ENCODE measurements at regions not wholly inside any gene's neighbourhood (a gene's known extent, or its start where the extent isn't known, plus 50 kb on each side); places are given as distances from the start of the nearest gene placed in this dataset.

DNA sequence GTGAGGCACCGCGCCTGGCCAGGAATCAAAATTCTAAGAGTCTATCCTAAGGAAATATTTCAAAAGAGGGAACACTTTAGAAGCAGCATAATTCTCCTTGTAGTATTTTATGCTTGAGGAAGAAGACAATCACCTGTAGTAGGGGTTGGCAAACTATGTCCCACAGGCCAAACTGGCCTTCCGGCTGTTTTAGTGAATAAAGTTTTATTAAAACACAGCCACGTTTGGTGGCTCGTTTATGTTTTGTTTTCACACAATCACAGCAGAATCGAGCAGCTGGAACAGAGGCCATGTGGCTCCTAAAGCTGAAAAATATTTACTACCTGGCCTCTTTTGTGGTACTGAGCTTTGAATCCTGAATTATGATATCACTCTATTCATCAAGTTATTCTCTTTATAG lies 131.7 kb upstream of the TNS3 start:
- TF ChIP-seq RAD21 (conservative IDR thresholded peaks at IDR 0.05), result no peak
- TF ChIP-seq, protein P1, sequence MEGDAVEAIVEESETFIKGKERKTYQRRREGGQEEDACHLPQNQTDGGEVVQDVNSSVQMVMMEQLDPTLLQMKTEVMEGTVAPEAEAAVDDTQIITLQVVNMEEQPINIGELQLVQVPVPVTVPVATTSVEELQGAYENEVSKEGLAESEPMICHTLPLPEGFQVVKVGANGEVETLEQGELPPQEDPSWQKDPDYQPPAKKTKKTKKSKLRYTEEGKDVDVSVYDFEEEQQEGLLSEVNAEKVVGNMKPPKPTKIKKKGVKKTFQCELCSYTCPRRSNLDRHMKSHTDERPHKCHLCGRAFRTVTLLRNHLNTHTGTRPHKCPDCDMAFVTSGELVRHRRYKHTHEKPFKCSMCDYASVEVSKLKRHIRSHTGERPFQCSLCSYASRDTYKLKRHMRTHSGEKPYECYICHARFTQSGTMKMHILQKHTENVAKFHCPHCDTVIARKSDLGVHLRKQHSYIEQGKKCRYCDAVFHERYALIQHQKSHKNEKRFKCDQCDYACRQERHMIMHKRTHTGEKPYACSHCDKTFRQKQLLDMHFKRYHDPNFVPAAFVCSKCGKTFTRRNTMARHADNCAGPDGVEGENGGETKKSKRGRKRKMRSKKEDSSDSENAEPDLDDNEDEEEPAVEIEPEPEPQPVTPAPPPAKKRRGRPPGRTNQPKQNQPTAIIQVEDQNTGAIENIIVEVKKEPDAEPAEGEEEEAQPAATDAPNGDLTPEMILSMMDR (IDR thresholded peaks at IDR 0.05; ENCODE audit: poor library complexity, severe bottlenecking), result no peak

Measured in neural cell (in vitro differentiated cells).